Liver (tissue), 3 donors: ENCODE measurements at regions not wholly inside any gene's neighbourhood (a gene's known extent, or its start where the extent isn't known, plus 50 kb on each side); places are given as distances from the start of the nearest gene placed in this dataset.

Experiments
- EGR1 ChIP-seq, 2 donors: IDR thresholded peaks; 2 replicates each; pipeline ENCODE4 v1.6.1; 2016 to 2018; ENCODE audit warnings: antibody characterized with exemption in 2 of 2, low read depth in 2 of 2
- FOXA1 ChIP-seq: IDR thresholded peaks from 2 replicates; pipeline ENCODE4 v1.6.1; 2016; ENCODE audit warnings: antibody characterized with exemption
- GABPA ChIP-seq, 2 donors: IDR thresholded peaks in 1 of 2; conservative IDR thresholded peaks in 1 of 2; 2 replicates each; pipeline ENCODE4 v1.6.1; 2016; ENCODE audit warnings: antibody characterized with exemption in 2 of 2, mild to moderate bottlenecking in 1 of 2, moderate library complexity in 1 of 2
- NR2F2 ChIP-seq: IDR thresholded peaks from 2 replicates; pipeline ENCODE4 v1.6.1; 2016; ENCODE audit warnings: antibody characterized with exemption
- RAD21 ChIP-seq, 2 donors: IDR thresholded peaks; 2 replicates each; pipeline ENCODE4 v1.6.1; 2016; ENCODE audit warnings: antibody characterized with exemption in 2 of 2, mild to moderate bottlenecking in 2 of 2
- RXRA ChIP-seq, 2 donors: IDR thresholded peaks; 2 replicates each; pipeline ENCODE4 v1.6.1; 2017 to 2018; ENCODE audit warnings: antibody characterized with exemption in 2 of 2, mild to moderate bottlenecking in 1 of 2
- SP1 ChIP-seq: IDR thresholded peaks from 2 replicates; pipeline ENCODE4 v1.6.1; 2018; ENCODE audit warnings: antibody characterized with exemption, mild to moderate bottlenecking
- TAF1 ChIP-seq: conservative IDR thresholded peaks from 2 replicates; pipeline ENCODE4 v1.6.1; 2016; ENCODE audit warnings: antibody characterized with exemption, mild to moderate bottlenecking
- TF ChIP-seq, protein P1 (sequence below): fragments of 150-350 bp; IDR thresholded peaks from 2 replicates; pipeline ENCODE4 v1.5.1; 2017; ENCODE audit warnings: improper control_type of control experiment, low read depth, low read length; ENCODE audit not compliant: missing input control
- TF ChIP-seq, protein P2 (sequence below): IDR thresholded peaks from 2 replicates; pipeline ENCODE4 v1.6.1; 2016; ENCODE audit warnings: antibody characterized with exemption
- TF ChIP-seq, protein P3 (sequence below): IDR thresholded peaks from 2 replicates; pipeline ENCODE4 v1.6.1; 2016; ENCODE audit warnings: antibody characterized with exemption, mild to moderate bottlenecking
- TF ChIP-seq, protein P4 (sequence below): IDR thresholded peaks from 2 replicates; pipeline ENCODE4 v1.6.1; 2016; ENCODE audit warnings: antibody characterized with exemption
- donor health status: healthy.
- donor health status: healthy.

DNA sequence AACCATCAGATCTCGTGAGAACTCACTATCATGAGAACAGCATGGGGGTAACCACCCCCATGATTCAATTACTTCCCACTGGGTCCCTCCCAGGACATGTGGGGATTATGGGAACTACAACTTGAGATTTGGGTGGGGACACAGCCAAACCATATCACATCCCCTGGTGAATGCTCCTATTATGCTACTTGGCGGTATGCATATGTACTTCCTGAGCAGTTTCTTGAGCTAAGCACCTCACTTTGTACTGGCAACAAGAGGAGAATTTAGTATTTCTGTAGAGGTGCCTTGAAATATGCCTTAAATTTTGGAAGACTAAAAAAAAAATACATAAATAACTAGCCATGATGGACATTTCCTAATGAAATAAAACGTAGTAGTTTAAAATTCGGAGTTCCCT lies 327.2 kb upstream of the CITED2 start:
- TF ChIP-seq, protein P1, sequence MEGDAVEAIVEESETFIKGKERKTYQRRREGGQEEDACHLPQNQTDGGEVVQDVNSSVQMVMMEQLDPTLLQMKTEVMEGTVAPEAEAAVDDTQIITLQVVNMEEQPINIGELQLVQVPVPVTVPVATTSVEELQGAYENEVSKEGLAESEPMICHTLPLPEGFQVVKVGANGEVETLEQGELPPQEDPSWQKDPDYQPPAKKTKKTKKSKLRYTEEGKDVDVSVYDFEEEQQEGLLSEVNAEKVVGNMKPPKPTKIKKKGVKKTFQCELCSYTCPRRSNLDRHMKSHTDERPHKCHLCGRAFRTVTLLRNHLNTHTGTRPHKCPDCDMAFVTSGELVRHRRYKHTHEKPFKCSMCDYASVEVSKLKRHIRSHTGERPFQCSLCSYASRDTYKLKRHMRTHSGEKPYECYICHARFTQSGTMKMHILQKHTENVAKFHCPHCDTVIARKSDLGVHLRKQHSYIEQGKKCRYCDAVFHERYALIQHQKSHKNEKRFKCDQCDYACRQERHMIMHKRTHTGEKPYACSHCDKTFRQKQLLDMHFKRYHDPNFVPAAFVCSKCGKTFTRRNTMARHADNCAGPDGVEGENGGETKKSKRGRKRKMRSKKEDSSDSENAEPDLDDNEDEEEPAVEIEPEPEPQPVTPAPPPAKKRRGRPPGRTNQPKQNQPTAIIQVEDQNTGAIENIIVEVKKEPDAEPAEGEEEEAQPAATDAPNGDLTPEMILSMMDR = no peak
- TF ChIP-seq NR2F2 (no peak), GABPA (IDR thresholded peaks at IDR 0.05 in 1 of 2, conservative IDR thresholded peaks at IDR 0.05 in 1 of 2) (no peak), FOXA1 (no peak), RAD21 (IDR thresholded peaks at IDR 0.05) (no peak), RXRA (IDR thresholded peaks at IDR 0.05) (no peak), SP1 (no peak), EGR1 (IDR thresholded peaks at IDR 0.05; ENCODE audit: low read depth in 2 of 2) (no peak), TAF1 (no peak)
- TF ChIP-seq, protein P2, sequence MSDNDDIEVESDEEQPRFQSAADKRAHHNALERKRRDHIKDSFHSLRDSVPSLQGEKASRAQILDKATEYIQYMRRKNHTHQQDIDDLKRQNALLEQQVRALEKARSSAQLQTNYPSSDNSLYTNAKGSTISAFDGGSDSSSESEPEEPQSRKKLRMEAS = no peak
- TF ChIP-seq, protein P3, sequence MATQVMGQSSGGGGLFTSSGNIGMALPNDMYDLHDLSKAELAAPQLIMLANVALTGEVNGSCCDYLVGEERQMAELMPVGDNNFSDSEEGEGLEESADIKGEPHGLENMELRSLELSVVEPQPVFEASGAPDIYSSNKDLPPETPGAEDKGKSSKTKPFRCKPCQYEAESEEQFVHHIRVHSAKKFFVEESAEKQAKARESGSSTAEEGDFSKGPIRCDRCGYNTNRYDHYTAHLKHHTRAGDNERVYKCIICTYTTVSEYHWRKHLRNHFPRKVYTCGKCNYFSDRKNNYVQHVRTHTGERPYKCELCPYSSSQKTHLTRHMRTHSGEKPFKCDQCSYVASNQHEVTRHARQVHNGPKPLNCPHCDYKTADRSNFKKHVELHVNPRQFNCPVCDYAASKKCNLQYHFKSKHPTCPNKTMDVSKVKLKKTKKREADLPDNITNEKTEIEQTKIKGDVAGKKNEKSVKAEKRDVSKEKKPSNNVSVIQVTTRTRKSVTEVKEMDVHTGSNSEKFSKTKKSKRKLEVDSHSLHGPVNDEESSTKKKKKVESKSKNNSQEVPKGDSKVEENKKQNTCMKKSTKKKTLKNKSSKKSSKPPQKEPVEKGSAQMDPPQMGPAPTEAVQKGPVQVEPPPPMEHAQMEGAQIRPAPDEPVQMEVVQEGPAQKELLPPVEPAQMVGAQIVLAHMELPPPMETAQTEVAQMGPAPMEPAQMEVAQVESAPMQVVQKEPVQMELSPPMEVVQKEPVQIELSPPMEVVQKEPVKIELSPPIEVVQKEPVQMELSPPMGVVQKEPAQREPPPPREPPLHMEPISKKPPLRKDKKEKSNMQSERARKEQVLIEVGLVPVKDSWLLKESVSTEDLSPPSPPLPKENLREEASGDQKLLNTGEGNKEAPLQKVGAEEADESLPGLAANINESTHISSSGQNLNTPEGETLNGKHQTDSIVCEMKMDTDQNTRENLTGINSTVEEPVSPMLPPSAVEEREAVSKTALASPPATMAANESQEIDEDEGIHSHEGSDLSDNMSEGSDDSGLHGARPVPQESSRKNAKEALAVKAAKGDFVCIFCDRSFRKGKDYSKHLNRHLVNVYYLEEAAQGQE = no peak
- TF ChIP-seq, protein P4, sequence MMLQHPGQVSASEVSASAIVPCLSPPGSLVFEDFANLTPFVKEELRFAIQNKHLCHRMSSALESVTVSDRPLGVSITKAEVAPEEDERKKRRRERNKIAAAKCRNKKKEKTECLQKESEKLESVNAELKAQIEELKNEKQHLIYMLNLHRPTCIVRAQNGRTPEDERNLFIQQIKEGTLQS = no peak
